ENCODE measurements at regions not wholly inside any gene's neighbourhood (a gene's known extent, or its start where the extent isn't known, plus 50 kb on each side); places are given as distances from the start of the nearest gene placed in this dataset.
"Not testable (repeated sequence)": the region's sequence is repeated elsewhere in the genome, so short reads cannot be mapped to it uniquely, and the experiment has no call there.

GRCh38 chr3:34411596-34411995, 613.2 kb downstream of the PDCD6IP start:
- in situ Hi-C loops (cut with HindIII; ENCODE audit: low sequenced_read_pairs) = no loop called here

GRCh38 chr3:34419801-34420200, 621.4 kb downstream of the PDCD6IP start:
- in situ Hi-C loops (cut with HindIII; ENCODE audit: low sequenced_read_pairs) = no loop called here

GRCh38 chr3:34421762-34422161, 623.3 kb downstream of the PDCD6IP start:
- in situ Hi-C loops (cut with HindIII; ENCODE audit: low sequenced_read_pairs) = no loop called here

- in situ Hi-C loops (cut with HindIII; ENCODE audit: low sequenced_read_pairs) = no loop called here
These were observed 641.4 kb downstream of the PDCD6IP start for GRCh38 chr3:34439796-34440195.

- in situ Hi-C loops (cut with HindIII; ENCODE audit: low sequenced_read_pairs) = no loop called here
These were observed 645.7 kb downstream of the PDCD6IP start for GRCh38 chr3:34444137-34444536.

GRCh38 chr3:34449305-34449704, 650.9 kb downstream of the PDCD6IP start:
- in situ Hi-C loops (cut with HindIII; ENCODE audit: low sequenced_read_pairs) = no loop called here

GRCh38 chr3:34463414-34463813, 665.0 kb downstream of the PDCD6IP start:
- in situ Hi-C loops (cut with HindIII; ENCODE audit: low sequenced_read_pairs) = no loop called here

- in situ Hi-C loops (cut with HindIII; ENCODE audit: low sequenced_read_pairs) = no loop called here
These were observed 666.2 kb downstream of the PDCD6IP start for GRCh38 chr3:34464646-34465045.

GRCh38 chr3:34475851-34476250, 677.4 kb downstream of the PDCD6IP start:
- in situ Hi-C loops (cut with HindIII; ENCODE audit: low sequenced_read_pairs) = no loop called here

- in situ Hi-C loops (cut with HindIII; ENCODE audit: low sequenced_read_pairs) = no loop called here
These were observed 685.0 kb downstream of the PDCD6IP start for GRCh38 chr3:34483311-34483887.

- in situ Hi-C loops (cut with HindIII; ENCODE audit: low sequenced_read_pairs) = no loop called here
These were observed 705.9 kb downstream of the PDCD6IP start for GRCh38 chr3:34504366-34504765.

GRCh38 chr3:34504775-34505174, 706.3 kb downstream of the PDCD6IP start:
- in situ Hi-C loops (cut with HindIII; ENCODE audit: low sequenced_read_pairs) = no loop called here

GRCh38 chr3:34508732-34509131, 710.3 kb downstream of the PDCD6IP start:
- in situ Hi-C loops (cut with HindIII; ENCODE audit: low sequenced_read_pairs) = no loop called here

GRCh38 chr3:34511891-34512290, 713.5 kb downstream of the PDCD6IP start:
- in situ Hi-C loops (cut with HindIII; ENCODE audit: low sequenced_read_pairs) = no loop called here

- in situ Hi-C loops (cut with HindIII; ENCODE audit: low sequenced_read_pairs) = not testable (repeated sequence)
These were observed 720.6 kb downstream of the PDCD6IP start for GRCh38 chr3:34519008-34519407.

GRCh38 chr3:34531156-34531555, 732.7 kb downstream of the PDCD6IP start:
- in situ Hi-C loops (cut with HindIII; ENCODE audit: low sequenced_read_pairs) = no loop called here

- in situ Hi-C loops (cut with HindIII; ENCODE audit: low sequenced_read_pairs) = no loop called here
These were observed 735.0 kb downstream of the PDCD6IP start for GRCh38 chr3:34533451-34533850.

- in situ Hi-C loops (cut with HindIII; ENCODE audit: low sequenced_read_pairs) = no loop called here
These were observed 735.6 kb downstream of the PDCD6IP start for GRCh38 chr3:34534013-34534412.

- in situ Hi-C loops (cut with HindIII; ENCODE audit: low sequenced_read_pairs) = no loop called here
These were observed 745.7 kb downstream of the PDCD6IP start for GRCh38 chr3:34544136-34544535.

GRCh38 chr3:34547297-34547920, 749.0 kb downstream of the PDCD6IP start:
- in situ Hi-C loops (cut with HindIII; ENCODE audit: low sequenced_read_pairs) = no loop called here

- in situ Hi-C loops (cut with HindIII; ENCODE audit: low sequenced_read_pairs) = no loop called here
These were observed 768.8 kb downstream of the PDCD6IP start for GRCh38 chr3:34567266-34567665.

GRCh38 chr3:34568766-34569165, 770.3 kb downstream of the PDCD6IP start:
- in situ Hi-C loops (cut with HindIII; ENCODE audit: low sequenced_read_pairs) = no loop called here

- in situ Hi-C loops (cut with HindIII; ENCODE audit: low sequenced_read_pairs) = no loop called here
These were observed 771.0 kb downstream of the PDCD6IP start for GRCh38 chr3:34569437-34569836.

Measured in DLD1 (cell line).